GM19351 (cell line): ENCODE measurements at regions not wholly inside any gene's neighbourhood (a gene's known extent, or its start where the extent isn't known, plus 50 kb on each side); places are given as distances from the start of the nearest gene placed in this dataset.
A peak's percentile ranks its signal among the peaks of the same experiment; 100 is the strongest.
"Not testable (repeated sequence)": the region's sequence is repeated elsewhere in the genome, so short reads cannot be mapped to it uniquely, and the experiment has no call there.

ENCODE experiments used
- ATAC-seq: cut with Tn5 transposase; IDR thresholded peaks from one replicate; pipeline ENCODE4 v1.9.1; 2021; ENCODE audit warnings: mild to moderate bottlenecking, moderate library complexity; ENCODE audit not compliant: unreplicated experiment

DNA sequence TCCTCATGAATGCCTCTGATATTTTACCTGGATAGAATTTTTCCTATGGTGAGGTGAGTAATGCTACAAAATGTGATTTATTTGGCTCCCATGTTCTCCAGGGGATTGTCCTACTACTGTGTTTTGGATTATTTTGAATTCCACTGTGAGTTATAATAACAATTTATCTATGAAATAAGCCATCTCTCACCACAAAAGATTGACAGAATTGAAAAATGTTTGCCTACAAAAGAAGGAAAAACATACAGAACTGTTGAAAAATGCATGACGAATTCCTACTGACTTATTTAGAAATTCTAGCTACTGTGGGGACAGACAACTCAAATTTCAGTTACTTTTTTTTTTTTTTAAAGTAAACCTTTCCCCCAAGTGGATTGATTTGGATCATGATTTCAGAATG, 463.7 kb upstream of the GRIN3A start:
- no peak for ATAC-seq

DNA sequence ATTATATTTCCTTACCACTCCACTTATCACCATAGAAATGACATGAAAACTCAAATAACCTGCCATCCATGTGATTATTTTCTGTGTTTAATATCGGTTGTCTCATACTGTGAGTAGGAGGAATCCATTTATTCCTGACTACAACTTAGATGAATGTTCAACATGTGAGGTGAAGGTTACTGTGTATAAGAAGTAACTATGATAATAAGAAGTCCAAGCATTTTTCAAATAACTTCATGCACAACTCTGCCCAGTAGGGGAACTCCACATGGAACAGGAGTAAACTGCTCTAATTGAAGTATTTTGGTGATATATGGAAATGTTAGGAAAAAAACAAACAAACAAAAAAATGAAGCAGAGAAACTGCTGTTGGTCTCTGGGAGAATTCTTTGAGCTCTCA, 447.5 kb upstream of the GRIN3A start:
- ATAC-seq: no peak

DNA sequence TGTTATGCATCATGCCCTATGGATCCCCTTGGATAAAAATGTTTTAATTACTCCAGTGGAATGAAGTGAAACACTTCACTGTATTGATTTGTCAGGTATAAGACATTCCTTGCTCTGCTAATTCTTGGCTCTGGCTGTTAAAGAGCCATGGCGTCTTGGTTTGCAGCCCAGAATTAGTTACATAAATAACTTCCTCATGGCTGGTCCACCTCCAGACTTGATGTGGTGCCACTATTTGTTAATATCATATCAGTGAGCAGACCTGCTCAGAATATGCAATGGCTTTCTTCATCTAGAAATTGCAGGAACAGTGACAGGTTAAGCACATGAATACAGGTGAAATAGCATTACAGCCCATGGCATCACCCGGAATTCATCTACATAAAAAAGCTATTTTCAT, 446.9 kb upstream of the GRIN3A start:
- ATAC-seq: no peak

DNA sequence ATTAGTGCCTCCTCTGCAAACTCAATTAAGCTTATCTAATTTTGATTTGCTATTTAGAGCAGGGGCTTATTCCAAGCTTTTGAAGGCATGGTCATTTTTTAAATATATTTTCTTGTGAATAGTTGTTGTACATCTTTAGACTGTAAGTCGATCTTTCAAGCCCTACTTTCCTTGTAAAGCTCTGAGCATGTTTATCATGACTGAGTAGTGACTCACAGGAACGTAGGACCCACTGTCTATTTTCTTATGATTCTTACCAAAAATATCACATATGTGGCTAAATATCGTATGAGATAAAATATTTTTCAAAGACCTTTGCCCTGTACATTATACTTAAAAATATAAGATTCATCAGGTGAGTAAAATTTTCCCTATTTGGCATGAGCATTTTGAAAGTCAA, 440.4 kb upstream of the GRIN3A start:
- ATAC-seq: no peak

DNA sequence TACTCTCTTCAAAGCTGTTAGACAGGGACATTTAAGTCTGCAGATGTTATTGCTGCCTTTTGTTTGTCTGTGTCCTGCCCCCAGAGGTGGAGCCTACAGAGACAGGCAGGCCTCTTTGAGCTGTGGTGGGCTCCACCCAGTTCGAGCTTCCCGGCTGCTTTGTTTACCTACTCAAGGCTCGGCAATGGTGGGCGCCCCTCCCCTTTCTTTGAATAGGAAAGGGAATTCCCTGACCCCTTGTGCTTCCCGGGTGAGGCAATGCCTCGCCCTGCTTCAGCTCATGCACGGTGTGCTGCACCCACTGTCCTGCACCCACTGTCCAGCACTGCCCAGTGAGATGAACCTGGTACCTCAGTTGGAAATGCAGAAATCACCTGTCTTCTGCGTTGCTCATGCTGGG, 435.8 kb upstream of the GRIN3A start:
- not testable (repeated sequence) for ATAC-seq

DNA sequence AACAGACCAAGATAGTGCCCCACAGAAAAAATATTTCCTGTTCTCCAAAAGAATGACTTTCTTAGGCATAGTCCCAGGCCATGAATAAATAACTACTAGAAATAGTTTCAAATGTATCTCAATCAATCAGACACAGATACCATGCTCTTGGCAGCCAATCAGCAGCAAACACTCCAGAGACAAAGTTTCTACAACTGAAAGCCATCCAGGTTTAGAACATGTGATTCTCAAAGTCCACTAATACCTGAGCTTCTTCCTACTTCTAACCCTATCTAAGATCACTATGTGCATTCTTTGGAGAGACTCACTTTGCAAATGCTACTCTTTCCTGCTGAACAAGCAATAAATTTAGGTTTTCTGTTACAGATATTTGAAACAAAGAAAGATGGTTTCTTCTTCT, 425.8 kb upstream of the GRIN3A start:
- ATAC-seq: no peak

DNA sequence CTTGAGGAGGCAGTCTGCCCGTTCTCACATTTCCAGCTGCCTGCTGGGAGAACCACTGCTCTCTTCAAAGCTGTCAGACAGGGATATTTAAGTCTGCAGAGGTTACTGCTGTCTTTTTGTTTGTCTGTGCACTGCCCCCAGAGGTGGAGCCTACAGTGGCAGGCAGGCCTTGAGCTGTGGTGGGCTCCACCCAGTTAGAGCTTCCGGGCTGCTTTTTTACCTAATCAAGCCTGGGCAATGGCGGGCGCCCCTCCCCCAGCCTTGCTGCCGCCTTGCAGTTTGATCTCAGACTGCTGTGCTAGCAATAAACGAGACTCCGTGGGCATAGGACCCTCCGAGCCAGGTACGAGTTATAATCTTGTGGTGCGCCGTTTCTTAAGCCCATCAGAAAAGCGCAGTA, 414.6 kb upstream of the GRIN3A start:
- not testable (repeated sequence) for ATAC-seq

DNA sequence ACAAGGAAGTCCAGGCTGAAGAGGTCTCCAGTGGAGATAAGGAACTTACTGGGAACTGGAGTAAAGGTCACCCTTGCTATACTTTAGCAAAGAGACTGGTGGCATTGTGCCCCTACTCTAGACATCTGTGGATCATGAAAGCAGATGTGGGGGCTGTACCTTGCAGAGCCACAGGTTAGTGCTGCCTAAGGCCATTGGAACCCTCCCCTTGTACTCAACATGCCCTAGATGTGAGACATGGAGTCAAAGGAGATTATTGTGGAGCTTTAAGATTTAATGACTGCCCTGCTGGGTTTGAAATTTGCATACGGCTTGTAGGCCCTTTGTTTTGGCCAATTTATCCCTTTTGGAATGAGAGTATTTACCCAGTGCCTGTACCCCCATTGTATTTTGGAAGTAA, 397.3 kb upstream of the GRIN3A start:
- ATAC-seq: no peak

DNA sequence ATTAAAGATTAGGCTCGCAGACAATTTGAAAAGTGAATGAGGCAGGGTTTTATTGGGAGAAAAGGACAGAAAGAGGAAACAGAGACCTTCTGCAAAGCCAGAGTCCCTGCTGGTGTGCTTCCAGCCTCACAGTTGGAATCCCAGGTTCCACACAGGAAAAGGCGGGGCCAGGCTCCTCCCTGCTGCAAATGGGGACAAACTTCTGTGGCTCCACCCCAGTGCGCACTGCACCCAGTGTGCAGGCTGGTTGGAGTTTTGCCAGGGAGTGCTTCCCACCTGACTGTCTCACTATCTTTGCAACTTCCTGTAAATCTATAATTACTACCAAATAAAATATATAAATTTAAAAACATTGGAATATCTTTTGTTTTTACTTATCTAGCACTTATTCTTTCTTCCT, 386.0 kb upstream of the GRIN3A start:
- ATAC-seq: no peak

DNA sequence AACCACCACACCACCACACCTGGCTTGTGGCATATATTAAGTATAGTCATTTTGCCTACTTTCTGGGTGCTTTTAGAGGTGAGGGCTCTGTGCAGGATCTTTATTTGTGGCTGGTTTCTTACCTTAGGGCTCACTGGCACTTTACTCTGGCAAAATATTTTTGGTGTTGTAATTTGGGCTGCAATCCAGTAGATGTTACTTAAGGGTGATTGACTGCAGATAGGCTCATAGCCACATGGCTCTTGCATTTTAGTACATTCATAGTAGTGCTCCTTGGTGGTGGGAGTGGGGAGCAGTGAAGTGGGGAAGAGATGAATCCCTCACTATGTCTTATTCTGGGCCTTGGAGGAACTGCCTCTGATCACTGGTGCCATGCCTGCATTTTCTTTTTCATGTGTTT, 376.1 kb upstream of the GRIN3A start:
- no peak for ATAC-seq

DNA sequence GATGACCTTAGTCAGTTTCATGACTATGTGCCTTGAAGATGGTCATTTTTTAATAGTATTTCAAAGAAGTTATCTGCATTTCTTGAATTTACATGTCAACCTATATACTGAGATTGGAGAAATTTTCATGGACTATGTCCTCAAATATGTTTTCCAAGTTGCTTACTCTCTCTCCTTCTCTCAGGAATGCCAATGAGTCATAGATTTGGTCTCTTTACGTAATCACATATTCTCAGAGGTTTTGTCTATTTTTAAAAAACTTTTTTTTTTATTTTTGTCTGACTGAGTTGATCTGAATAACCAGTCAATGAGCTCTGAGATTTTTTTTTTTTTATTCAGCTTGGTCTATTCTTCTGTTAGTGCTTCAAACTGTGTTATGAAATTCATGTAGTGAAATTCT, 374.7 kb upstream of the GRIN3A start:
- no peak for ATAC-seq

DNA sequence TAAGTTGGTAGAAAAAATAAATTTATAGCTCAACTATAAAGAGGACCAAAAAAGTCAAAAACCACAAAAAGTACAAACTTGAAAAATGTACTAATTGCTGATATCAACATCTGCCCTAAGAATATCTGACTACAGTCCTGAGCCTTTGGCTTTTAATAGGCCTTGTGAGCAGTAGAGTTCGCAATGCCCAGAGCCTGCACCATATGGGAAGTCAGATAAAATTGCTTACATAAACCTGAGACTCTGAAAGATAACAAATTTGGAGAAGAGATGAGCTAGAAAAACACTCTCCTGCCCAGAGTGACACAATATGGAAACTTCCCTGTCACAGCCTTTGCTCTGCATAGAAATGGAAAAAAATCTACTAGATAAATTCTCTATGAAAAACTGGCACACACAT, 368.0 kb upstream of the GRIN3A start:
- no peak for ATAC-seq

DNA sequence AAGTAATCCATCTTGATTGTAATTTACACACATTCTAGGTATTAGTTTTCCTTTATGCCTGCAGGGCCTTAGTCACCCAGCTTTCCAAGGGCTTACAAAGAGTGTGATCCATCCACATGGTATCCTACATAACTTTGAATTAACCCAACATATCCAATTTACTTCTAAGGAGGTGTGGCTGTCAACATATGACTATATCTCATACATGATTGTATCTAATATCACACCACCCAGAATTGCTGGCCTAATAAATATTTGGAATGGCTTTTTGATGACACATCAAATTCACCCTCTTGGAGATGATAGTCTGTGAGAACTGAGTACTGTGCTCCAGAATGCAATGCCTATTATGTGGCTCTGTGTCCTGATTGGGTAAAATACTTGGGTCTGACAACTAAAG, 363.3 kb upstream of the GRIN3A start:
- no peak for ATAC-seq

DNA sequence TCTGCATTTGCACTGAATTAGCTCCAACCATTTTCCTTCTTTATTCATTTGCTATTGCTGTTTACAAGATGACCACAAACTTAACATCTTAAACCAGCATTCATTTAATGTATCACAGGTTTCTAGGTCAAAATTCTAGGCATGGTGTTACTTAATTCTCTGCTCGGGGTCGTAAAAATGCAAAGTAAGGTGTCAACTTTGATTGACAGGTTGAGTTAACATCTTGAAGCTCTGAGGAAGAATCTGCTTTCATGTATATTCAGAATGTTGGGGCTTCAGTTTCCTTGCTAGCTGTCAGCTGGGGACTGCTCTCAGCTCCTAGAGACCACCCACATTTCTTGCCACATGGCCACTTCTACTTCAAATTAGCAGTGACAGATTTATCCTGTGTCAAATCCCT, 348.7 kb upstream of the GRIN3A start:
- no peak for ATAC-seq

DNA sequence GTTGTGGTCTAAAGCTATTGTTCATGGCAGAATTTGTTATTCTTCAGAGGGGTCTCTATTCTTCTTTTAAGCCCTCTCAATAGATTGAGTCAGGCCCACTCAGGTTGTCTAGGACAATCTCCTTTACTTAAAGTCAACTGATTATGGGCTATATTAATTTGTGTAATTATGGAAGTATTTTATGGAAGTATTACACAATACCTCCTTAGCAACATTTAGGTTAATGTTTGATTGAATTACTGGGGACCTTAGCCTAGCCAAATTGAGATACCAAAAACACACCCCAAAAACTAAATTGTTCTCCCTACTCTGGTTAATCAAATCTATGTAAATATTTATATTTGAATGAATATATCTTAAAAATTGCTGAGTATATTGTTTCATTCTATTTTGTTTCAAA, 347.1 kb upstream of the GRIN3A start:
- ATAC-seq: no peak

DNA sequence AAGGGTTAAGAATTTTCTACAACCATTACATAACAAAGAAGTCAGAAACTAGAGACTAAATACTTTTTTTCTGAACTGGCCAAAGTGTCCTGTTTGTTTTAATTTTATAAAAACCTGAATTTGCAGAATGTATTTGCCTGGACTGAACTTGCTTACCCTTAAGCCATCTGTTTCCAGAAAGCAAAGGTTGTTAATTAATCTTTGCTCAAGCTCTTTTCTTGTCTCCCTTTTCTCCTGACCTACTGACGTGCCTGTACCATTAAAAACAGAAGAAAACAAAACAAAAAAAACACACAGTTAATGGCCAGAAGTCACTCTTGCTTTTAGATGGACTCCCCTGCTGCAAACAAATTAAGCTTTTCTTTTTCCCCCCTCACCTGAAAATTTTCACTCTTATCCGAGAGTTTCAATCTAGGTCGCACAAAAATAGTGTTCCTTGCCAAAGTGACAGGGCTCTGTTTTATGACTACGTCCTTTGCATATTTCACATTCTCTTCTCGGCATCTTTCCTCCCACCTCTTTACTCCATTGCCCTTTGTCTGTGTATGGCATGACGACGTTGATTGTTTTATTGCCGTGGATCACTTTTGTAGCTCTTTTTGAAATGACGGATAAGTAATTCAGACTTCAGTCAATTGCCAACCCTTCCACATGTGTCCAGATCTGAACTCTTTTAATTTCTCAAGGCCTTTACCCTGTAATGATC, 333.8 kb upstream of the GRIN3A start:
- ATAC-seq: no peak

DNA sequence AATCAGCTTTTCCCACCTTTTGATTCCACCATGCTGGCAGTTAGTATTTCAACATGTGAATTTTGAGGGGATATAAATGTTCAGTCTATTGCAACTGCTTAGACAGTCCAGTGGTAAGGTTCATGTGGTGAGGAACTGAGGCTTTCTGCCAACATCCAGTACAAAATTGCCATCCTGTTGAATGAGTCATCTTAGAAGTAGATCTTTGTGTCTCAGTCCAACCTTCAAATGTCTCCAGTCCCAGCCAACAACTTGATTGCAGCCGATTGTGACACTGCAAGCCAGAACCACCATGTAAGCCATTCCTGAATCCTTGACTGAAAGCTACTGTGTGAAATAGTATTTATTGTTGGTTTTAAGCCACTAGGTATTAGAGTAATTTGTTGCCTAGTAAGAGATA, 331.5 kb upstream of the GRIN3A start:
- ATAC-seq: no peak

DNA sequence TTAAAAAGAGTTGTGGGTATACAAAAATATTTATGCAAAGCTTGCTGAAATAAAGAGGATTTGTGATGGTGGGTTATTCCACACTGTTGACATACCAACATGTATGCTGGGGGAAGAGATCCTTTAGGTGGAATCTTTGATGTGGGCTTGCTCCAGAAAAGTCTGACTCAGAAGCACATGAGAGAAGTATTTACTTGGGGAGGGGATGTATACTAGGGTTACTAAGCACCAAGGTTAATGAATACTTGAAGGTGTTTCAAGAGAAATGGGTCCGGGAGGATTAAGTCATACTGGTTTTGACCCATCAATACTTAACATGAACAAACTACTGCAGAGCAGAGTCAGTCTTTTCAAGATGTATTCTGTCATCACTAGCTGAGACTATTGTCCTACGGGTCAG, 316.4 kb upstream of the GRIN3A start:
- ATAC-seq: no peak

DNA sequence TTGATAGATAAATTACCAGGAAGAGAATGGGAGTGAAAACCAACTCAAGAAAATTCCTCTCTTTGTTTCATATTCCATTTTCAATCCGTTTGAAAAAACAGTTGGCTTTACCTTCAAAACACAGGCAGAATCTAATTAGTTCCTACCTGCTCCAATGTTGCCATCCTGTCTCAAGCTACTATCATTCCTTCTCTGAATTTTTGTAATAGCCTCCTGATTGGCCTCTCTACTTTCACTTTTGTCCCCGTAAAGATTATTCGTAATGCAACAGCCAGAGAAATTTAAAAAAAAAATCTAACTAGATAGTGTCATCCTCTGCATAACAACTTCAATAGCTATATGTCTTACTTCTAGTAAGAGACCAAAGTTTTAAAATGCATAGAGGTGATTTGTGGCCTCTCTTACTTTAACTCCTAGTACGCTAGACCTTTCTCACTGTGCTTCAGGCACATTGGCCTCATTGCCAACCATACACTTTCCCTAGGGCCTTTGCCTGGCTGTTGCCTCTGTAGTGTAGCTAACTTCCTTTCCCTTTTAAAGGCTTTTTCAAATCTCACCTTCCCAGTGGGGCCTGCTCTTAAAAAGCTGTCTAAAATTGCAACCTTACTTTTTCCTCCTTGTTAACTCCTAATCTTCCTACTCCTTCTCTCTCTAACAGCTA, 311.3 kb upstream of the GRIN3A start:
- ATAC-seq: no peak

DNA sequence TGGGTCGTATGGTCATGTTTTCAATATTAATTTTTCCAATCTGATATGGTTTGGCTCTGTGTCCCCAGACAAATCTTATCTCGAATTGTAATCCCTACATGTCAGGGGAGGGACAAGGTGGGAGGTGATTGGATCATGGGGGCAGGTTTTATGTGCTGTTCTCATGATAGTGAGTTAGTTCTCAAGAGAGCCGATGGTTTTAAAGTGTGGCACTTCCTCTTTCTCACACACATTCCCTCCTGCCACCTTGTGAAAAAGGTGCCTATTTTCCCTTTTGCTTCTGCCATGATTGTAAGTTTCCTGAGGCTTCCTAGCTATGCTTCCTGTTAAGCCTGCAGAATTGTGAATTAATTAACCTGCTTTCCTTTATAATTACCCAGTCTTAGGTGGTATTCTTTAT, 309.1 kb upstream of the GRIN3A start:
- no peak for ATAC-seq

DNA sequence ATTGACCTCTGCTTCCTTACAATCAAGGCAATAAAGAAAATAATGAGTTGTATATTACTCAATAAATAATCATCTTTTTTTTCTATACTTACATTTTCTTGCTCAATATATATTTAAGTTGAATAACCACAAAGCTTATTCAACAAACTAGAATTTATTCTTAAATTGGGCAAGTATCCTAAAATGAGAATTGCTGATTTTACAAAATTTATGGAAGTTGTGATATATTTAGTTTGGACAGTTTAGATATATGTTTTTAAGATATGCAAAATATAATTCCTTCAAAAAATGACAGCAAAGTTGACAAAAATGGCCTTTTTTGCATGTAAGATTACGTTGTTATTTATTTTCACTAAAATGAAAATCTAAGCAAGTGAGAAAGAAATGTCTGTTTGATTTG, 305.7 kb upstream of the GRIN3A start:
- ATAC-seq: no peak

DNA sequence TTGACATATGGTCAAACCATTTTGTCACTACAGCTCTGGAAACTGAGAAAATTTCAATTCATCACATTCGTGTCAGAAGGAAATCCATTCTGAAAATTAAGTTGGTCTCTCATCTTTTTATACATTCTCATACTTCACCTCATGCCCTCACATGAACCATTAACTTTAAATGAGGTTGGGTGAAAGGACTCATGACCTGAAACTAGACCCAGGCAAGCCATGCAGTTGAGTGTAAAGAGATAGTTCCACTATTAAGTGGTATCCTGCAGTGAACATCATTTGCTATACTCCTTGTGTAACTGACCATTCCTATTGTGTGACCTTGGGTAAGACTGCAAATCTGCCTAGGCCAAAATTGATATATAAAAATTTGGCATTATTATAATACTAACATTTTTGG, 299.6 kb upstream of the GRIN3A start:
- ATAC-seq: no peak

DNA sequence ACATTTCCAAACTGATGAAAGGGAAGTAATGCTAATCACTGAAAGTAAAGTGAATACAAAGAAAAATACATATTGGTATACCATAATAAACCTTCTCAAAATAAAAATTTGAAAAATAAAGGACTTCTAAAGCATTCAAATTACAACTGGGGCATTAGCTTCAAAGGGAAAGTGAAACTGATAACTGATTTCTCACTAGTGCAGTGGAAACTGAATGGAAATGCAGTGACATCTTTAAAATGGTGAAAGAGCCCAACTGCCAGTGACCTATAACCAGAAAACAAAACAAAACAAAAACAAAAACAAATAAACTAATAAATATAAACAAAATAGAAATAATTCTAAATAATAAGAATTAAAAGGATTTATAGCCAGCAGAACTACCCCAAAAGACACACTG, 297.5 kb upstream of the GRIN3A start:
- peak; percentile 89 for ATAC-seq
